Activated CD4-positive, alpha-beta T cell treated with anti-CD3 and anti-CD28 coated beads, Interleukin-2, amount 10 ng/mL, durations not matched to agents 24 days and 14 days (primary cell): ENCODE measurements at regions not wholly inside any gene's neighbourhood (a gene's known extent, or its start where the extent isn't known, plus 50 kb on each side); places are given as distances from the start of the nearest gene placed in this dataset.

Experiments used
- DNase-seq: peaks from one replicate; pipeline ENCODE4 v3.0.0; 2022
- H3K27ac Mint-ChIP-seq: one replicate; pipeline ENCODE4 v1.8.0; 2022; ENCODE audit warnings: mild to moderate bottlenecking, mixed read lengths
- H3K27me3 Mint-ChIP-seq: one replicate; pipeline ENCODE4 v1.8.0; 2022; ENCODE audit warnings: mixed read lengths
- H3K36me3 Mint-ChIP-seq: one replicate; pipeline ENCODE4 v1.8.0; 2022; ENCODE audit warnings: low read depth, mild to moderate bottlenecking, mixed read lengths
- H3K4me1 Mint-ChIP-seq: one replicate; pipeline ENCODE4 v1.8.0; 2021; ENCODE audit warnings: mixed read lengths
- H3K4me3 Mint-ChIP-seq: one replicate; pipeline ENCODE4 v1.8.0; 2022; ENCODE audit warnings: mild to moderate bottlenecking, moderate library complexity, mixed read lengths
- H3K9me3 Mint-ChIP-seq: one replicate; pipeline ENCODE4 v1.8.0; 2021; ENCODE audit warnings: mixed read lengths
- intact Hi-C: fragments of 100-400 bp; cut with micrococcal nuclease; formaldehyde crosslinking; loops from one replicate; pipeline ENCODE4 v1.15.1; 2023

DNA sequence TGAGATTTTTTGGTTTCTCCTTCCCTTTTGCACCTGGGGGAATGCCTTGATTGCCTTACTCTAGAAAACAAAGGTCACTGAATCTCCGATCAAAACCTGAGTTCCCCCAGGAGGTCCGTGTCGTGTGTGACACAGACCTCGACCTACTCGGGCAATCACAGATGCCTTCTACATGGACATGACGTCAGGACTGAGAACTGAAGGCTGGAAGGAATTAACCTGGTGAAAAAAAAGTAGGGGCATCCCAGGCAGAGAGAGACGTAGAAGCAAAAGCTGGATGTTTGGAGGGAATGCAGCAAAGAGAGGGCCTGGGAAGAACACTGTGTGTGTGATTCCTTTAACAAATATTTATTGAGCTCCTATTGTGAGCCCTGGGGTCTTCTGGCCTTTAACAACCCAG is 178.0 kb downstream of the PRDM2 start:
- intact Hi-C loops, result no loop called here
- Mint-ChIP-seq H3K9me3 (no peaks in the 10 kb centered on the region), H3K4me1 (no peaks in the 10 kb centered on the region), H3K4me3 (no peak overlapping the region), H3K36me3 (no peaks in the 10 kb centered on the region), H3K27me3 (peaks cover 2% of the 10 kb centered on the region), H3K27ac (no peak overlapping the region)
- DNase-seq, result no peak

DNA sequence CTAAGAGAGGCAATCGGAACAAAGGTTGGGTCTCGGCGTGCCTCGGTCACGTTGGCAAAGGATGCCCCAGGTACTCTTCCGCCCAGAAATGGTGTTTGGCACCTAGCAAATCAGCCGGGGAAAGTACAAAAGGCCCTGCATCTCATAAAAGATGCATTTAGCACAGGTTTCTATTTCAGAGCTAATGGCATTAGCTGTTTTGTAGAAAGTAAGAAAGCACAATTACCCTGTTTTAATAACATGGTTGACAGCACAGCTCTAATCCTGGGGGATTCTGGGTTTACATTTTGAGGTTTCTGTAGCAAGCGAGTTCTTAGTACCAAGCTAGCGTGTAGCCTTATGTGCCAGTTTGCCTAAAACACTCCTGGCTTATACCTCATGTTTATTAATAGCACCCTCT is 178.5 kb downstream of the PRDM2 start:
- Mint-ChIP-seq H3K4me3 (no peak overlapping the region), H3K4me1 (no peaks in the 10 kb centered on the region), H3K36me3 (no peaks in the 10 kb centered on the region), H3K27me3 (peaks cover 3% of the 10 kb centered on the region), H3K9me3 (no peaks in the 10 kb centered on the region), H3K27ac (no peak overlapping the region)
- intact Hi-C loops, result no loop called here
- no peak for DNase-seq

DNA sequence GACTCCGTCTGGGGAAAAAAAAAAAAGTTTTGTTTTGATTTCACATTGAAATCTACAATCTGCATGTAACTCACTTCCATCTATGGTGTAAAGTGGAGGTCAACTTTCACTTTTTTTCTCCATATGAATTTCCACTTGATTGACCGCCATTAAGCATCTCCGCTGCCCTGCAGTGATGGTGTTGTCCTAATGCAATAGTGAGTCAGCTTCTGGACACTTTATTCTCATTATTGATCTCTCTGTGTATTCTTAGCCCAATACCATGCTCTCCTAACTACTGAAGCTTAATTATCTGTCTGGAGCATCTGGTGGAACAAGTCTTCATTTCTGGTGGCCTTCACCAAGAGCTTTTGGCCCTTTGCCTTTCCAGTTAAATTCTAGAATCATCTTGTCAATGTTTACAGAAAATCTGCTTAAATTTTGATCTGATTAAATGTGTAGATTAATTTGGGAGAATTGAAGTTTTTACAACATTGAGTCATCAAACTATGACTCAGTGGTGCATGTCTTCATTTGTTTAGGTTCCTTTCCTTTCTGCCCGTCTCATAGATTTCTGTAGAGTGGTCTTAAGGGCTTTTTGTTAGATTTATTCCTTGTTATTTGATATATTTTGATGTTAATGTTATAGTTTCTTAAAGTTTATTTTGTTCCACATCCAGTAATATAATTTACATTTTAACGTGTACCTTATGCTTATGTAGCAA is 181.5 kb downstream of the PRDM2 start:
- Mint-ChIP-seq H3K9me3 (no peaks in the 10 kb centered on the region), H3K27ac (no peak overlapping the region), H3K27me3 (peaks cover 7% of the 10 kb centered on the region), H3K4me1 (no peaks in the 10 kb centered on the region), H3K4me3 (no peak overlapping the region), H3K36me3 (no peaks in the 10 kb centered on the region)
- intact Hi-C loops, result no loop called here
- no peak for DNase-seq

DNA sequence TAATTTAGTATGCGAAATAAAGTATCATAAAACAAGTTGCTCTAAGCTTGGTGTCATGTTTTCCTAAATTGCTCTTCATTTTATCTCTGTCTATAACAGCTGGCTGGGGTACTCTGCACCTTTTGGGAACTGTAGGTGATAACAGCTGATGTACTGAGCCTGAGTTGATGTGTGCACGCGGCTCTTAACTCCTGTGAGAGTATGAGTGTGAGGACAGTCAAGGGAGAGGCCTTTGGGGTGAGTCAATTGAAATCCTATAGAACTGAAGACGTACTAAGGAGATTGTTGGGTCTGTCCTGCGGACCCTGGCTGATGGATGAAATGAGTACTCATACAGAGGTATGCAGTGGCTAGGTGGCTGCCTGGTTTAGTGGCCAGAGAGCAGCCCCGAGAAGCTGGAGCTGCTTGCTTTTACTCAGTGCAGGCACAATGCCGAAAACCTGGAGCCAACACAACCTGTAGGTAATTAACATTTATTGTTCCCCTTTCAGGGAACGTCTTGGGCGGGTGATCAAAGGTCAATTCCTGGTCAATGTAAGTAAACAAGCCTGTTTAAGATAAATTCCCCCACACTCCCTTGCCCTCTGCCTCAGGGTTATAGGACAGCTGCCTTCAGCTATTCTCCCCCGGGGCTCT is 188.5 kb downstream of the PRDM2 start:
- Mint-ChIP-seq H3K36me3 (no peaks in the 10 kb centered on the region), H3K27ac (no peak overlapping the region), H3K4me3 (no peak overlapping the region), H3K9me3 (no peaks in the 10 kb centered on the region), H3K4me1 (no peaks in the 10 kb centered on the region), H3K27me3 (peaks cover 29% of the 10 kb centered on the region)
- DNase-seq, result no peak
- intact Hi-C loops, result no loop called here

DNA sequence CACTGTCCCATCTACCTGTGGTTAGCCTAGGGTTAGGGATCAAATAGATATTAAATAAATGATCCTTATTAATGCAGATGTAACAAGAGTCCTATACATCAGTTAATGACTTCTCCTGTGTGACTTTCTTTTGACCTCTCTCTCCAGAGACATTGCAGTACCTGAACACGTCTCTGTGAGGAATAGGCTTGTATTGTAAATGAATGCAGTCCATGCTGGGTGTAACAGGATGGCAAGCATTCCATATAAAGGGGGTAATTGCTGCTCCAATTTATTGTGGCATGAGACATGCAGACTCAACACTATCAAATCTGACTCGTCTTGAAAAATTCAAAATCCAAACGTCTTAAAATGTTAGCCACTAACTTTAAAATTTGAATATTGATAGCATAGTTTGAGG is 189.5 kb downstream of the PRDM2 start:
- Mint-ChIP-seq H3K27me3 (peaks cover 38% of the 10 kb centered on the region), H3K4me1 (no peaks in the 10 kb centered on the region), H3K4me3 (no peak overlapping the region), H3K9me3 (no peaks in the 10 kb centered on the region), H3K27ac (no peak overlapping the region), H3K36me3 (no peaks in the 10 kb centered on the region)
- intact Hi-C loops, result no loop called here
- DNase-seq, result no peak

DNA sequence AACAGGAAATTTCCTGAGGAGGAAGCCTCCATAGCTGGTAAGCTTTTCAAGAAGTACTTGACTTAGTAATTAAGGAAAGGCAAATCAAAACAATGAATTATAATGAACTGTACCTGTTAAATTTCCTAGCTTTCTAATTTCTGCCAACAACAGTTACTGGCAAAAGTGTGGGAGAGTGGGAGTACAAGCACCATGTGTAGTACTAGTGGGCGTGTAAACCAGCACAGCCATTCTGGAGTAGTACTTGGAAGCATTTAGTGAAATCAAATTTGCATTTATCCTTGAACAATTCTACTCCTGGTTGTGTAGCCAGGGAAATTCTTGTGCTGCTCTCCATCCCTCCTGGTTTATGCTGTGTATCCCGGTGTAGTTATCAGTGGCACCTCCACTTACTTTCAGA is 190.8 kb downstream of the PRDM2 start:
- no peak for DNase-seq
- H3K4me3 Mint-ChIP-seq, result no peak overlapping the region
- no peak overlapping the region for H3K27ac Mint-ChIP-seq
- no peaks in the 10 kb centered on the region for H3K36me3 Mint-ChIP-seq
- H3K9me3 Mint-ChIP-seq, result no peaks in the 10 kb centered on the region
- H3K4me1 Mint-ChIP-seq, result no peaks in the 10 kb centered on the region
- intact Hi-C loops, result no loop called here
- H3K27me3 Mint-ChIP-seq, result peaks cover 41% of the 10 kb centered on the region

DNA sequence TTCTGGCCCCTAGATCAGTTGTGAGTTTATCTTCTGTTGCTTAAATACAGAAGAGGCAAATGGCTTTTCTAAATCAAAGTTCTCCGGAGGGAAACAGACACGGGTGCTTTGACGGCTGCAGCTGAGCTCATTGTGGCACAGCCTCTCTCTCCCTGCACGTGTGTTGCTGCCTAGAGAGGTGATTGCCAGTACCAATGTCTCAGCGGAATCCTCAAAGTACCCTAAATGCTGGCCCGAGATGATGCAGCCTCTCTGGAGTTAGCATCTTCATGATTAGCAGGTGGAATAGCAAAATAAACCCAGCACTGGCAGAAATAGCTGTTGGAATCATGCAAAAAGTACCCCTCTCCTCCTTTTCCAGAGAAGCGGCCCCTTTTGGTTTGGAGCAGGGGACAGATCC is 192.2 kb downstream of the PRDM2 start:
- no peak for DNase-seq
- H3K4me1 Mint-ChIP-seq, result no peaks in the 10 kb centered on the region
- no peaks in the 10 kb centered on the region for H3K36me3 Mint-ChIP-seq
- peaks cover 41% of the 10 kb centered on the region for H3K27me3 Mint-ChIP-seq
- no peak overlapping the region for H3K4me3 Mint-ChIP-seq
- H3K27ac Mint-ChIP-seq, result no peak overlapping the region
- intact Hi-C loops, result no loop called here
- no peaks in the 10 kb centered on the region for H3K9me3 Mint-ChIP-seq

DNA sequence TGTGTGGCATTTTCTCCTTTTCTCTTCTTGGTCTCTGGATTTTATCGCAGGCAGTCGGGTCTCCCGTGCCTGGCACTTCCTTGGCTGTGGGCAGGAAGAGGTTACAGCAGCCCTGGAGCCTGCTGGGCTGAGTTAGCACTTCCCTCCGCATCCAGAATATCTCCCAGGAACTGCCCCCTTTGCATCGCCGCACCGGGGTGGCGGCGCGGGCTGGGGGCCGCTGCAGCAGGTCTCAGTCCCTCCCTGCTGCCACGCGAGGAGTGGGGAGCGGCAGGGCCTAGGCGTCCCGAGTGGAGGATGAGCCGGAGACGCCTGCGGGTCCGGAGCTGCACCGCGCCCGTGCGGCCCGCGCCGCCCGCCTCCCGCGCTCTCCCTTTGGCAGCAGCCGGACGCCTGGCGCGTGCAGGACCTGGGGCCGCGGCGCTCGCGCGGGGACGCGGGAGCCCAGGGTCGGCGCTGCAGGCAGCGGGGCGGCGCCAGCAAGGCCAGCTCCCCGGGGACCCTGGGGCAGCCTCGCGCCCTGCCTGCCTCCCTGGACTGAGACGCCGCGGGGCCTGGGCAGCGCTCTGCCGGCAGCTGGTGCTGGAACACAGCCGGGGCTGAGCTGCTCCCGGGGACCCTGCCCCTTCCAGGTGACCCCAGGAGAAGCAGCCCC is 192.8 kb downstream of the PRDM2 start:
- H3K27ac Mint-ChIP-seq, result no peak overlapping the region

DNA sequence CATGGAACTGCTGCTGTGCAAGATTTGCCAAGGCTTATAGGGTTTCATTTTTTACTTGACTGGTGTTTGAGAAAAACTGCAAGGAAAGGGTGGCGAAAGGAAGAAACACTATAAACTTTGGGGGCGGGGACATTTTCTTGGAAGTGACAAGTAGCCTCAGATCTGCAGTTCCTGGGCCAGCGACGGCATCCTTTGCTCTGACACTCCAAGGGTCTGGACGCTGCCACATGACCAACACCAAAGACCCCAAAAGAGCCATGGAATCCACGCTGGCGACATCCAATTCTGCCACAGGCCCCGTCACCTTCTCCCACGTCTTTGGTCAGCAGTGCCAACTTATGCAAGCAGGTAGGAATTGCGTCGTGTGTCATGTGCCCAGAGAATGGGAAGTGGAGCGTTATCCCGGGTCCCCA is 193.4 kb downstream of the PRDM2 start:
- no peaks in the 10 kb centered on the region for H3K4me1 Mint-ChIP-seq
- intact Hi-C loops, result no loop called here
- no peak for DNase-seq

More for the DNA sequence above, 192.8 kb downstream of the PRDM2 start:
- H3K4me1 Mint-ChIP-seq, result no peaks in the 10 kb centered on the region
- H3K9me3 Mint-ChIP-seq, result no peaks in the 10 kb centered on the region
- H3K36me3 Mint-ChIP-seq, result no peaks in the 10 kb centered on the region
- H3K4me3 Mint-ChIP-seq, result no peak overlapping the region
- H3K27me3 Mint-ChIP-seq, result peaks cover 41% of the 10 kb centered on the region
- no peak for DNase-seq
- intact Hi-C loops, result no loop called here

DNA sequence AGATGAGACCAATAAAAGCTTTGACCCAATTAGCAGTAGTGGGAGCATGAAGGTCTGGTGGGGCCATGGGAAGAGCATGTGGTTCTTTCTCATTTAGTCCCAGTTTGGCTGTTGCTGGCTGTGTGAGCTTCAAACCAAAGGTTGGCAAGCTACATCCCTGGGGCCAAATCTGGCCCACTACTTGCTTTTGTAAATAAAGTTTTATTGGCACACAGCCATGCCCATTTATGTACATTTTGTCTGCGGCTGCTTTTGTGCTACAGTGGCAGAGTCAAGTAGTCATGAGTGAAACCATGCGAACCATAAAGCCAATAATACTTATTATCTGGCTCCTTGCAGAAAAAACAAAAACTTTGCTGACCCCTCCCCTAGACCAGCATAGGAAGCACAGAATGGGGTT is 196.9 kb downstream of the PRDM2 start:
- H3K4me3 Mint-ChIP-seq, result no peak overlapping the region
- no peak for DNase-seq
- no peaks in the 10 kb centered on the region for H3K4me1 Mint-ChIP-seq
- H3K27me3 Mint-ChIP-seq, result peaks cover 25% of the 10 kb centered on the region
- intact Hi-C loops, result no loop called here
- H3K9me3 Mint-ChIP-seq, result no peaks in the 10 kb centered on the region
- H3K27ac Mint-ChIP-seq, result no peak overlapping the region
- H3K36me3 Mint-ChIP-seq, result no peaks in the 10 kb centered on the region

More for the DNA sequence above, 193.4 kb downstream of the PRDM2 start:
- H3K27ac Mint-ChIP-seq, result no peak overlapping the region
- peaks cover 41% of the 10 kb centered on the region for H3K27me3 Mint-ChIP-seq
- no peaks in the 10 kb centered on the region for H3K9me3 Mint-ChIP-seq
- no peak overlapping the region for H3K4me3 Mint-ChIP-seq
- H3K36me3 Mint-ChIP-seq, result no peaks in the 10 kb centered on the region

DNA sequence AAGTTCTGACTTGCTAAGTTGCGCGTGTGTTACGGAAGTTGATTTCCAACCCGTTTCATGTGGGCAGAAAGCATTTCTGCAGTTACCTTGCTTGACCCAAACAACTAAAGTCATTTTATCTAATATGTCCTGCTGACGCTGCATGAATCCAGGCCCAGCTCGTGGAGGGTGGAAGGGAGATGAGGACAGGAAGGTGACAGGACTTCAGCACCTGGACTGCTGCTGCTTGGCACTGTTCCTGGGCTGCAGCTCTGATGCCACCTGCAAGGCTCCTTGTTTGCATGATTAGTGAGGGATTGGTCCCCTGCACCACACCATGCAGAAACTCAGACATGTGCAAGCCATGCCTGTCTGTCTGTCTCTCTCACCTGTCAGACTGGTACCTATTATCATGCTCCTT is 198.4 kb downstream of the PRDM2 start:
- H3K4me1 Mint-ChIP-seq, result no peaks in the 10 kb centered on the region
- intact Hi-C loops, result no loop called here
- H3K9me3 Mint-ChIP-seq, result no peaks in the 10 kb centered on the region
- H3K27me3 Mint-ChIP-seq, result peaks cover 15% of the 10 kb centered on the region
- H3K36me3 Mint-ChIP-seq, result no peaks in the 10 kb centered on the region
- H3K4me3 Mint-ChIP-seq, result no peak overlapping the region
- DNase-seq, result no peak
- H3K27ac Mint-ChIP-seq, result no peak overlapping the region

DNA sequence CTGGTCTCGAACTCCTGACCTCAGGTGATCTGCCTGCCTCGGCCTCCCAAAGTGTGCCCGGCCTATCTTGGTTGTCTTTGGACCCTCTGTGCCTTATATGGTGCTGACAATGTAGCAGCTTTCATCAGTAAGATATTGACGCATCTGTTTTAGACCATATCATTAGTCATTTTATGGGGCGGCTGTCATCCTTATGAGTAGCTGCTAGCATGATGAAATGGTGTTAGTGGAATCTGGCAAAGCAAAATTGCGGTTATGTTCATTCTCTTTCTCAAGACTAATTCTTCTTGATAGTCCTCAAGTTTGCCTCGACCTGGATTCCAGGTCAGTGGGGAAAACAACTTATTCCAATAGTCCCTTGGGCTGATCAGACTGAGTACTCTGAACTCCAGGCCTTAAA is 199.9 kb downstream of the PRDM2 start:
- no peaks in the 10 kb centered on the region for H3K9me3 Mint-ChIP-seq
- intact Hi-C loops, result no loop called here
- no peak overlapping the region for H3K4me3 Mint-ChIP-seq
- H3K27me3 Mint-ChIP-seq, result peaks cover under 1% of the 10 kb centered on the region
- DNase-seq, result no peak
- H3K4me1 Mint-ChIP-seq, result no peaks in the 10 kb centered on the region
- no peaks in the 10 kb centered on the region for H3K36me3 Mint-ChIP-seq
- no peak overlapping the region for H3K27ac Mint-ChIP-seq

DNA sequence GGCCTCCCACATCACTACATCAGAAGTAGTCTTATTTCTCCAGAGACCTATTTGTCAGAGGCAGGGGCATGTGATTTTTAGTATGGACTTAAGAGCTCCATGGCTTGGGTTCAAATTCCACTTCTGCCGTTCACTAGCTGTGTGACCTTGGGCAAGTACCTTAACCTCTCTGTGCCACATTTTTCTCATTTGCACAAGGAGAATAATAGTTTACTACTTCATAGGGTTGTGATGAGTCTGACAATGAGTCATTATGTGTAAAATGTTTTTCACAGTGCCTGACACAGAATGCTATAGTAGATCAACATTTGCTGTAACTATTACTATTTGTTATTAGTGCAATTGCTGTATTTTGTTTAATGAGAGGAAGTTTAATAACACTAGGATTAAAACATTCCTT is 200.6 kb downstream of the PRDM2 start:
- H3K4me3 Mint-ChIP-seq, result no peak overlapping the region
- intact Hi-C loops, result no loop called here

DNA sequence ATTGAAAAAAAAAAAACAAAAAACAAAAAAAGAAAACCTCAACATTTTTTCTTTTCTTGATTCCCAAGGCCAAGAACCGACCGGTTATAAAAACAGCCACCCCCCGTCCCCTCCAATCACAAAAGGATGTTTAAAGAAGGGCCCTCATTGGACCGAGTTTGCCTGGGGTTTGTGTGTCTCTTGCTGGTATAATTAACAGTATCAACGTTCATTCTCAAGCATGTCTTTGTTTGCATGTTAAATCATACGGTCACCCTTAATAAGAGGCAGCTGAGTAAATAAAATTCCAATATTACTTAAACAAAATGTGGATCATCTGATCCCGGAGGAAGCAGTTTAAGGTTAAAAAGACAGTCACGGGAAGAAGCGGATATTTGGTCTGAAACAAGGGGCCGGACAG is 201.1 kb downstream of the PRDM2 start:
- Mint-ChIP-seq H3K27me3 (no peaks in the 10 kb centered on the region), H3K36me3 (no peaks in the 10 kb centered on the region), H3K4me1 (no peaks in the 10 kb centered on the region), H3K9me3 (no peaks in the 10 kb centered on the region), H3K4me3 (no peak overlapping the region), H3K27ac (no peak overlapping the region)
- no peak for DNase-seq
- intact Hi-C loops, result no loop called here

More for the DNA sequence above, 200.6 kb downstream of the PRDM2 start:
- no peaks in the 10 kb centered on the region for H3K9me3 Mint-ChIP-seq
- no peak for DNase-seq
- H3K27ac Mint-ChIP-seq, result no peak overlapping the region
- no peaks in the 10 kb centered on the region for H3K36me3 Mint-ChIP-seq
- no peaks in the 10 kb centered on the region for H3K4me1 Mint-ChIP-seq
- no peaks in the 10 kb centered on the region for H3K27me3 Mint-ChIP-seq
